RWPE2 (cell line): ENCODE measurements at regions not wholly inside any gene's neighbourhood (a gene's known extent, or its start where the extent isn't known, plus 50 kb on each side); places are given as distances from the start of the nearest gene placed in this dataset.
"Not testable (repeated sequence)": the region's sequence is repeated elsewhere in the genome, so short reads cannot be mapped to it uniquely, and the experiment has no call there.

Experiments
- ATAC-seq: fragments of 200-7000 bp; cut with Tn5 transposase; 3 replicates; pipeline ENCODE4 v1.9.1; 2021; ENCODE audit warnings: low read depth
- DNase-seq: peaks from one replicate; pipeline ENCODE4 v3.0.0-alpha.2; 2020; ENCODE audit warnings: low spot score
- H3K27ac ChIP-seq: fragments of 450-650 bp; 2 replicates; pipeline ENCODE4 v1.5.1; 2017; ENCODE audit warnings: mild to moderate bottlenecking; ENCODE audit not compliant: poor library complexity, severe bottlenecking
- H3K27me3 ChIP-seq: fragments of 250-450 bp; sonication (Bioruptor Pico); 2 replicates; pipeline ENCODE4 v1.5.1; 2021; ENCODE audit warnings: mild to moderate bottlenecking, moderate library complexity; ENCODE audit not compliant: insufficient read depth, poor library complexity, severe bottlenecking
- H3K36me3 ChIP-seq: fragments of 250-450 bp; sonication (Bioruptor Pico); 2 replicates; pipeline ENCODE4 v1.5.1; 2020; ENCODE audit warnings: low read depth, mild to moderate bottlenecking, moderate library complexity
- H3K4me1 ChIP-seq: fragments of 250-450 bp; sonication (Bioruptor Pico); 2 replicates; pipeline ENCODE4 v1.5.1; 2021; ENCODE audit warnings: mild to moderate bottlenecking, moderate library complexity; ENCODE audit not compliant: insufficient read depth, poor library complexity, severe bottlenecking
- H3K4me3 ChIP-seq: fragments of 250-450 bp; sonication (Bioruptor Pico); 2 replicates; pipeline ENCODE4 v1.5.1; 2021; ENCODE audit warnings: mild to moderate bottlenecking, moderate library complexity; ENCODE audit not compliant: severe bottlenecking
- H3K9me3 ChIP-seq: fragments of 250-450 bp; sonication (Bioruptor Pico); 2 replicates; pipeline ENCODE4 v1.5.1; 2021; ENCODE audit warnings: mild to moderate bottlenecking, moderate library complexity; ENCODE audit not compliant: severe bottlenecking
- CTCF ChIP-seq: fragments of 450-650 bp; IDR thresholded peaks from one replicate; pipeline ENCODE4 v1.5.1; 2017; ENCODE audit warnings: mild to moderate bottlenecking, moderate library complexity; ENCODE audit not compliant: poor library complexity, severe bottlenecking

GRCh38 chr12:56862264-56862663, 71.9 kb downstream of the SDR9C7 start:
- peaks cover 21% of the 10 kb centered on the region for H3K9me3 ChIP-seq
- H3K27ac ChIP-seq: no peak overlapping the region
- no peak for TF ChIP-seq CTCF
- H3K4me3 ChIP-seq: no peak overlapping the region
- no peaks in the 10 kb centered on the region for H3K36me3 ChIP-seq
- H3K4me1 ChIP-seq: no peaks in the 10 kb centered on the region
- no peak for DNase-seq
- H3K27me3 ChIP-seq: peaks cover 3% of the 10 kb centered on the region
- no peak for ATAC-seq

- DNase-seq, ATAC-seq, H3K27me3 ChIP-seq, H3K36me3 ChIP-seq, H3K27ac ChIP-seq, H3K9me3 ChIP-seq, H3K4me1 ChIP-seq, H3K4me3 ChIP-seq: not testable (repeated sequence)
Observed at GRCh38 chr12:56853392-56853978, 80.7 kb downstream of the SDR9C7 start.

- H3K9me3 ChIP-seq: no peaks in the 10 kb centered on the region
- no peaks in the 10 kb centered on the region for H3K27me3 ChIP-seq
- ATAC-seq: no peak
- H3K4me1 ChIP-seq: no peaks in the 10 kb centered on the region
- DNase-seq: no peak
- H3K4me3 ChIP-seq: no peak overlapping the region
- no peaks in the 10 kb centered on the region for H3K36me3 ChIP-seq
- no peak overlapping the region for H3K27ac ChIP-seq
- TF ChIP-seq CTCF: no peak
Observed at GRCh38 chr12:56851462-56851861, 82.7 kb downstream of the SDR9C7 start.

DNA sequence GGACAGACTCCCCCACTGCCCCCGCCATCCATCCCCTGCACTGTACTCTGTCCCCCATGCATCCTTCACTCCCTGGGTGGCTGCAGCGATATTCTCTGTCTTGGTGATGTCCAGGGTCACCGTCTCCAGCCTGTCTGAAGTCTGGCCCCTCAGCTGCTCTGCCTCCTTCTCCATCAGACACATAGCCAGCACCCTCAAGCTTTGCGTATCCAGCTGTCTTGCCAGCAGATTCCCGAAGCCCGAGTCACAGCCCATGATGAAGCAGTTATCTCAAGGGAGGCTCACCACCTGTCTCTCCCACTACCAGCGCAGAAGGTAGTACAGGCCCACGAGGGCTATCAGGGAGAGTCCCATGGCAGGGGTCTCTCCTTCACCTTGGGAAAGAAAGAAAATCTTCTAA, 77.8 kb downstream of the HSD17B6 start:
- DNase-seq: no peak
- peak; percentile 56 for ATAC-seq
- H3K36me3 ChIP-seq: no peaks in the 10 kb centered on the region
- no peaks in the 10 kb centered on the region for H3K9me3 ChIP-seq
- no peaks in the 10 kb centered on the region for H3K27me3 ChIP-seq
- H3K4me3 ChIP-seq: no peak overlapping the region
- peaks cover 22% of the 10 kb centered on the region for H3K4me1 ChIP-seq
- no peak overlapping the region for H3K27ac ChIP-seq
- no peak for TF ChIP-seq CTCF

GRCh38 chr12:56839915-56840325, 76.8 kb downstream of the HSD17B6 start:
- Histone ChIP-seq H3K36me3 (no peaks in the 10 kb centered on the region), H3K9me3 (no peaks in the 10 kb centered on the region), H3K4me1 (peaks cover 23% of the 10 kb centered on the region), H3K27me3 (no peaks in the 10 kb centered on the region), H3K27ac (no peak overlapping the region), H3K4me3 (no peak overlapping the region)
- ATAC-seq: peak; percentile 48
- DNase-seq: peak; percentile 64
- TF ChIP-seq CTCF: peak; percentile 73
